Coronary artery (tissue), 2 donors: ENCODE measurements at regions not wholly inside any gene's neighbourhood (a gene's known extent, or its start where the extent isn't known, plus 50 kb on each side); places are given as distances from the start of the nearest gene placed in this dataset.

Source experiments
- DNase-seq: peaks from one replicate; pipeline ENCODE4 v3.0.0-alpha.2; 2017; ENCODE audit warnings: low spot score
- H3K27ac ChIP-seq, 2 donors: fragments of 200-600 bp; sonication (generic); one replicate each; pipeline ENCODE4 v1.5.1; 2016 to 2019
- H3K4me3 ChIP-seq: fragments of 200-600 bp; sonication (generic); 2 replicates; pipeline ENCODE4 v1.5.1; 2016; ENCODE audit warnings: mild to moderate bottlenecking, moderate library complexity
- CTCF ChIP-seq: fragments of 200-600 bp; sonication (generic); IDR thresholded peaks from one replicate; pipeline ENCODE4 v1.5.1; 2019; ENCODE audit warnings: antibody characterized with exemption

GRCh38 chr2:240204431-240205276, 64.2 kb upstream of the OTOS start:
- DNase-seq, result no peak
- no peak overlapping the region for H3K27ac ChIP-seq
- TF ChIP-seq CTCF, result no peak
- H3K4me3 ChIP-seq, result no peak overlapping the region

GRCh38 chr2:240205348-240205747, 64.9 kb upstream of the OTOS start:
- no peak for DNase-seq
- no peak for TF ChIP-seq CTCF
- no peak overlapping the region for H3K27ac ChIP-seq
- H3K4me3 ChIP-seq, result no peak overlapping the region

GRCh38 chr2:240205772-240206171, 65.3 kb upstream of the OTOS start:
- H3K27ac ChIP-seq, result no peak overlapping the region
- TF ChIP-seq CTCF, result no peak
- DNase-seq, result no peak
- no peak overlapping the region for H3K4me3 ChIP-seq

- DNase-seq, result no peak
- no peak for TF ChIP-seq CTCF
- no peak overlapping the region for H3K27ac ChIP-seq
- H3K4me3 ChIP-seq, result no peak overlapping the region
Observed at GRCh38 chr2:240206630-240207029, 66.2 kb upstream of the OTOS start.

GRCh38 chr2:240207661-240208060, 67.2 kb upstream of the OTOS start:
- TF ChIP-seq CTCF, result no peak
- no peak for DNase-seq
- Histone ChIP-seq H3K4me3 (no peak overlapping the region), H3K27ac (no peak overlapping the region)

- TF ChIP-seq CTCF, result no peak
- Histone ChIP-seq H3K4me3 (no peak overlapping the region), H3K27ac (no peak overlapping the region)
- DNase-seq, result no peak
Observed at GRCh38 chr2:240208096-240208495, 67.6 kb upstream of the OTOS start.

- Histone ChIP-seq H3K27ac (no peak overlapping the region), H3K4me3 (no peak overlapping the region)
- DNase-seq, result no peak
- TF ChIP-seq CTCF, result no peak
Observed at GRCh38 chr2:240208631-240209211, 68.3 kb upstream of the OTOS start.
